GM18868 (cell line): ENCODE measurements at regions not wholly inside any gene's neighbourhood (a gene's known extent, or its start where the extent isn't known, plus 50 kb on each side); places are given as distances from the start of the nearest gene placed in this dataset.

Experiments
- ATAC-seq: cut with Tn5 transposase; IDR thresholded peaks from one replicate; pipeline ENCODE4 v1.9.1; 2021; ENCODE audit warnings: mild to moderate bottlenecking, moderate library complexity; ENCODE audit not compliant: unreplicated experiment

- no peak for ATAC-seq
Measured at GRCh38 chr12:115108129-115109100, 424.4 kb upstream of the TBX3 start.

GRCh38 chr12:115103884-115104883 lies 420.2 kb upstream of the TBX3 start:
- no peak for ATAC-seq

DNA sequence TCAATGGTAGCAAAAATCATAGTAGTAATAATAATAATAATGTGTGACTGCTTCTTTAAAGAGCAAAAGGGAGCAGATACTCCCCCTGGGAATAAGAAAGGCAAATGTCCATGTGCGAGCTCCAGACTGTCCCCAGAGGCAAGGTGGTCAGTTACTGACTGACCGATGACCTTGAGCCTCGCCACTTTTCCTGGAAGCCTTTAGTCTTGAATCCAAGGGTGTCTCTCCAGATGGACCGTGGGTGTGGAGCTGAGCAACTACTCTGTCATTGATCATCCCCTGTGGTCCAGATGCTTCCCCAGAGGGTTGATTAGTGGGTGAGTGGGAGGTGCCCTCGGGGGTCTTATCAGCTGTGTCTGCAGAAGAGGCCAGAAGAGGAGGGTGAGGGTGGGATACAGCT lies 418.5 kb upstream of the TBX3 start:
- no peak for ATAC-seq

DNA sequence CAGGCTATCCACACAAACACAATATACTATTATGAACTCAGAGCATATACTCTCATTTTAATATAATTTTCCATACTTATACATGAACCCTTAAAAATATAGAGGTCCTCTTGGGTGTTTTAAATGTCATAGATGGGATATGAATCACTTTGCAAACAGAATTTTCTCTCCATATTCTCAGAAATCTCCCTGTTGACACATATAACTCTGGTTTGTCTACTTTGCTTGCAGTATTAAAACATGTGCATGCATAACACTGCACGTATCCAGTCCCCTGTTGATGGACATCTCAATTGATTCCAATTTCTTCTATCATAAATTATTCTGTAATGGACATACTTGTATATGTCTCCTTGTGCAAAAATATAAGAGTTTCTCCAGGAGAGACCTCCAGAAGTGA lies 417.5 kb upstream of the TBX3 start:
- ATAC-seq = no peak

- ATAC-seq = no peak
Measured at GRCh38 chr12:115097416-115097815, 413.4 kb upstream of the TBX3 start.

GRCh38 chr12:115096588-115097397 lies 412.8 kb upstream of the TBX3 start:
- no peak for ATAC-seq

DNA sequence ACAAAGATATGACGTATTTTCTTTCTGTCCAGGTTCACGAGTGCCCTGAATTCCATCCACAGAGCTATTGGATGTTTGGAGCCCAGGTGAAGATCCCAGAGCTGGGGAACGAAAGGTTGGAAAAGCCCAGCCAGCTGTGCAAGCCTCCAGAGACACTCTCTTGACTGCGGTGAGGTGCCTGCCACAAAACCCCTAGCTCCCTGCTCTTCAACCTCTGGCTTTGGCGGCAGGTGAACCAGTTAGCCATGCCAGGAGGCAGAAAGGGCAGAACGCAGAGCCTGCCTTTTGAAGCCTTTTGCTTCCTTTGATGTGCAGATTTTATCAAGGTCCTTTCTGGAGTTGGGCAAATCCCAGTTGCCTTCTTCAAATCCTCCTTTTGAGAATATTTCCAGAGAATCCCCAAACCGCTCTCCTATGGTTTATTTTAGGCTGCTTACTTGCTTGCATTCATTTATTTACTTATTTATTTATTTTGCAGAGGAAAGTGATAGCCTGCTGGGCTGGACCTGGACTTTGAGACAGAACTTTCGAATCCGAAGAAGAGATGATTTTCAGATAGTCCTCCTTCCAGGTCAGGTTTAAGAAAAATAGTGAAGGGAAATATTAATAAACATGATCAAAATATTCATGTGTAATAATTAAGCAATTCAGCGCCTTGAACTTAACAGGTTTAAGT lies 411.2 kb upstream of the TBX3 start:
- ATAC-seq = no peak

DNA sequence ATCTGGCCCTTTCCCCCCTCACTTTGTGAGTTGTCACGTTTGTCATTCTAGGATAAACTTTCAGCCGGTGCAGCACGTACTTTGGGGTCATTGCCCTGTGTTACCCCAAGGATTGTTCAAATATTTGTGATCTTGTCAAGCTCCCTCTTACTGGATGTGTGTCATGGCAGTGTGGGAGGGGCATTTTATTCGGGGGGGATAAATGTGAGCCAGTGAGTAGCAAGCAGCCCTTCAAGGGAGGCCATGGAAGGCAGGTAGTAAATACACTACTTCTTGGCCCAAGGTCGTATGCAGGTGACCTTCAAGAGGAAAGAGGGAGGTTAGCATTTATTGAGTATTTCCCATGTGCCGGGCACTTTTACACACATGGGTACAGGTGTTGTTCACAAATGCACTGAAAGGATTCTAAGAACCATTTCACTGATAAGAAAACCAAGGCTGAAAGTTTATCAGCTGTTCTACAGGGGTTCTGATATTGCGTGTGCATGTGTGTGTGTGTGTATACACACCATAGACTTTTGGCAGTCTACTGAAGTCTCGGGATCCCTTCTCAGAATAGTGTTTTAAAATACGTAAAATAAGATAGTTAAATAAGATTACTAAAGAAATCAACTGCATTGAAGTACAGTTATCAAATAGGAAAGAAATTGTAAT lies 410.3 kb upstream of the TBX3 start:
- ATAC-seq = no peak

- ATAC-seq = no peak
Measured at GRCh38 chr12:115093261-115093660, 409.3 kb upstream of the TBX3 start.

GRCh38 chr12:115090783-115091182 lies 406.8 kb upstream of the TBX3 start:
- no peak for ATAC-seq

GRCh38 chr12:115088995-115089841 lies 405.2 kb upstream of the TBX3 start:
- ATAC-seq = no peak

- no peak for ATAC-seq
Measured at GRCh38 chr12:115088328-115088994, 404.5 kb upstream of the TBX3 start.

DNA sequence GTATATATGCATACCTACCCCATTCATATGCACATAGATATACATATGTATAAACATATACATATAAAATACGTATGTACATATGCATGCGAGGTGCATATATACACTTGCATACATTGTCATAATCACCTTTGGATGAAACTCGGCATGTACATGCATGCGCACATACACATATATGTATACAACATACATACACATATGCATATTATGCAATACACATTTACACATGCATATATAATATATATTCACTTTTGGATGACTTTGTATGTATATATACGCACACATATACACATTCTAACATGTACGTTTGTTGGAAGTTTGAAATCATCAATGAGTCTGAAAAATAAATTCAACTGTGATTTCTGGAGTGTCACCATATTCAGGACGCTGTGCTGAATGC lies 401.6 kb upstream of the TBX3 start:
- no peak for ATAC-seq

GRCh38 chr12:115079760-115080159 lies 395.8 kb upstream of the TBX3 start:
- ATAC-seq = no peak

DNA sequence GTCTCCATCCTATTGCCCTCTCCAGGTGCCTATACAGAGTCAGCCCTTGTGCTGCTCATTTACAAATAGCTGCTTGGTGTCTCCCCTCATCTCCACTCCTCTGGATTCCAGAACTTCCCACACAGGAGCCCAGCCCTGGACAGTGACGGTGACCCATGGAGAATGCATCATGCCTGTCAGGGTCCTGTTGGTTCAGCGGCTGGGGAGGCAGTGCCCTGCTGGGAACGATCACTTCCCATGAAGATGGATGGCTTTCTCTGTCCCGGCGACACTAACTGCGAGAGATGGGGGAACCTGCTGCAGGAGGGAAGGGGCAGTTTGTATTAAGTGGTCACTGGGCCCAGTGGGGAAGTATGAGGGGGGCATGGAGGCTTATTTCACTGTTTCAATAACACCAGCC lies 395.0 kb upstream of the TBX3 start:
- no peak for ATAC-seq

DNA sequence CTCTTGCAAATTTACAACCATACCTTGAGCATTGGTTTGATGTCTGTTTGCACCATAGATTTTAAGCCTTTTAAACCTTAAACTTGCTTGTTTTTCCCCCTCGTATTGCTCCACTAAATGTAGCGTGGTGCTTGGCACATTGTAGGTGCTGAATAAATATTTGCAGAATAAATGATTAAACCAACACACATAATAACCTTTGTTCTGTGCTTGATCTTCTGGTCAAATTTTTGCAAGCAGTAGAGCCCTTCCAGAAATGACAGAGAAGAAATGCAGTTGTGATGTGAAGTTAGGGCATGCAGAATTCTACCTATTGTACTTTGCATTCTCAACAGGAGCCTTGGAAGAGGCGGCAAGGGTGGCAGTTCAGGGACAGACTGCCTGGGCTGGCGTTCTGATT lies 394.4 kb upstream of the TBX3 start:
- ATAC-seq = no peak

DNA sequence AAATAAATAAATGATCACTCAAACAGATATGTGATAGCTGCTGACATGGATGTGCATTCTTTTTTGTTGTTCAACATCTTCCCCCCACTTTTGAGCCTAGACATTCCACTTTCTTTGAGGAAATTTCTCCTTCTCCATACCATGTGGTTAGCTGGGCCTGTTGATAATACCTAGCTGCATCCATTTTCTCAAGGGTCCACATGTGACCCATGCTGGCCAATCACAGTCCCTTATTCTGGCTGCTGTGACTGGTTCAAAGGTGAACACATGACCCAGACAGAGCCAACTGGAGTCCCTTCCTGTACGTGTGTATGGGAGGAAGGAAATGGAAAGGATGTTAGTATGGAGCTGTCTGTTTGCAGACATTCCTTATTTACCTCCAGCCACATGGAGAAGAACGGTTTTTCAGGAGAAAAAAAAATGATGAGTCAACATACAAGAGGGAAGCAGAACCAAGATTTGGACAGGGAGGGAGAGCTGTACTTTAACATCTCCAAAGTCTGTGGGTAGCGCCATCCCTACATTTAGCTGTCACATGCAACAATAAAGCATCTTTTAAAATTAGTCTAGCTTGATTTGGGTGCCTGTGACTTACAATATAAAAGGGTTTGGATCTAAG lies 391.7 kb upstream of the TBX3 start:
- no peak for ATAC-seq

GRCh38 chr12:115074617-115075016 lies 390.6 kb upstream of the TBX3 start:
- no peak for ATAC-seq
